NCI-H2081 treated with DMSO at 0.1 percent for 48 hours (cell line): ENCODE measurements at regions not wholly inside any gene's neighbourhood (a gene's known extent, or its start where the extent isn't known, plus 50 kb on each side); places are given as distances from the start of the nearest gene placed in this dataset.
"Not testable (repeated sequence)": the region's sequence is repeated elsewhere in the genome, so short reads cannot be mapped to it uniquely, and the experiment has no call there.

Source experiments
- DNase-seq: peaks from one replicate; lab custom pipeline; 2025; lab: John Stamatoyannopoulos, UW

- DNase-seq: no peak
Measured at GRCh38 chr4:145295547-145295946, 115.2 kb upstream of the OTUD4 start.

DNA sequence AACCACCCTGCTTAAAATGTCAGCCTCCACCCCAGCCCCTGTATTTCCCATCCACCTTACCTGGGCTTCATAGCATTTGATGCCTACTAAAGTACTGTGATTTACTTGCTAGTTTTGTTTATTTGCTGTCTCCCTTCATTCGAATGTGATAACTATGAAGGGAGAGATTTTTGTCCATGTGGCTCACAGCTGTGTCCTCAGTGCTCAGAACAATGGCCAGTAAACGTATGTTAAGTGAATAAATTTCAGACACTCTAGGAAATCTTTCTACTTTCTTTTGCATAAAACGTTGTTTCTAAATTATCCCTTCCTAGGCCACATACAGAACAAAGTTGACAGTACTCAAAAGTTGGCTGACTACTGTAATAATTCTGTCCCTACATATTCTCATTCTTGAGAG, 114.7 kb upstream of the OTUD4 start:
- no peak for DNase-seq

GRCh38 chr4:145293658-145294057, 113.3 kb upstream of the OTUD4 start:
- no peak for DNase-seq

- DNase-seq: no peak
Measured at GRCh38 chr4:145290955-145291354, 110.6 kb upstream of the OTUD4 start.

GRCh38 chr4:145289403-145290076, 109.2 kb upstream of the OTUD4 start:
- DNase-seq: no peak

- DNase-seq: no peak
Measured at GRCh38 chr4:145287351-145287750, 107.0 kb upstream of the OTUD4 start.

GRCh38 chr4:145285928-145286327, 105.5 kb upstream of the OTUD4 start:
- no peak for DNase-seq

- no peak for DNase-seq
Measured at GRCh38 chr4:145283909-145284308, 103.5 kb upstream of the OTUD4 start.

GRCh38 chr4:145281951-145282350, 101.6 kb upstream of the OTUD4 start:
- no peak for DNase-seq

DNA sequence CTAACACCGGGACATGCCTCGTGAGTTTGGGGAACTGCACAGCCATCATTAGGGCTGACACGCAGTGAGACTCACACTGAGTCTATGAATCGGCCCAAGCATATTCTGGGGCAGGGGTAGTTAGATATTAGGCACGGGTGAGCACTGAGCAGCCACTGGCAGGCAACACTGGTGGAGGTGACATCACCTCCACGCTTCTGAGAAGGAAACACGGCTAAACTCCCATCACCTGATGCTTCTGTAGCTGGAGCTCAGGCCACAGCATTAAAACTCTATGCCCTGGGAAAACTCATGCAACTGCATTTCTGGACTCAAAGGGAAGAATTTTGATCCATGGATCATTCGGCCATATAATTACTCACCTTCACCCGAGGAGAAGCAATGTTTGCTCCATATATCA, 100.8 kb upstream of the OTUD4 start:
- DNase-seq: no peak

DNA sequence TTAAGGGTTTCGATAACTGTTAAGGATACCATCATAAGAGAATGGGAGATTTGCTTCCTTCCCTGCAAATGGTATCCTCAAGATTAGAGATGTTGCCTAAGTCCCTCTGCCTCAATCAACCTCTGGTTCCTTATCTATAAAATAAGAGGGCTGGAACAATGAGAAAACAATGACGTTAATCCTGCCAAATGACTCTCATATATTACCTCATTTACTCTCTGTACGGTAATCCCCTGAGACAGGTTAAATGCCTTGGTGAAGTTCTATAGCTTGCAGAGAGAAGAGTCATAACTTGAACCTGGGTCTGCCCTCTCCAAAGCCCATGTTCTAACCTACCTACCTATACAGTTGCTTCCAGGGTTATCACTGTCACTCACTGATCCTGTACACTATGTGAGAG, 100.2 kb upstream of the OTUD4 start:
- DNase-seq: no peak

DNA sequence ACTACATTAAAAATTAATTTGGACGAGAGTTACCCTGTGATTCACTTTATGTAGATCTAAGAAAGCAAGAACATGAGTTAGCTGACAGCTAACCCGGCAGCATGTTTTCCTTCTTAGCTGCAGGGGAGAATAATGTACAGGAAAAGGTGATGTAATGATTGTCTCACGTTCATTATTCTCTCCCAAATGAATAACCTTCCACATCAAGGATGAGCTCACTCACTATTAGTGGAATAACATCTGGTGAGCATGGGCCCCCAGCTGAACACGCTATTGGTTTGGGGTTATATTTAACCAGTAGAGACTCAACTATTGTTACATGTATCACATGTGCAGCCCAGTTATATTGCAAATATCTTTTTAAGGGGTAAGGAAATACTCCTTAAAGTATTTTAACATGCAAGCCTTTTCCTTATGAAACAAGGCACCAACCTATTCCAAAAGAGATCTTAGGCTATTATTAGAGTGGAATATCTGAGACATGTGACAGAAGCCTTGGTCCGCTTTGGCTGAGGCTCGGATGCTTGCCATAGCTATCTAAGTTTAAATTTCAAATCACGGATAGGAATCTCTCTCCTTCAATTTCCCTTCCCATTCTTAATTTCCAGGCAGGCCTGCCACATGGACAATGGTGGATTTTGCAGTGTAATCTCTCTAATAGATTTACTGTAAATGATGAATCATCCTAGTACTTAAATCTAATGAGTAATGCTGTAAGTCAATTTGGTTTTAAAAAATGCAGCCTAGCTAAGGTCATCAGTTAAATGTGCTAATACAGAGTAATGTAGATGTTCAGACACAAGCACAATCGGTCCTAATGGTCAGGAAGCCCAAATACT, 99.0 kb upstream of the OTUD4 start:
- no peak for DNase-seq

DNA sequence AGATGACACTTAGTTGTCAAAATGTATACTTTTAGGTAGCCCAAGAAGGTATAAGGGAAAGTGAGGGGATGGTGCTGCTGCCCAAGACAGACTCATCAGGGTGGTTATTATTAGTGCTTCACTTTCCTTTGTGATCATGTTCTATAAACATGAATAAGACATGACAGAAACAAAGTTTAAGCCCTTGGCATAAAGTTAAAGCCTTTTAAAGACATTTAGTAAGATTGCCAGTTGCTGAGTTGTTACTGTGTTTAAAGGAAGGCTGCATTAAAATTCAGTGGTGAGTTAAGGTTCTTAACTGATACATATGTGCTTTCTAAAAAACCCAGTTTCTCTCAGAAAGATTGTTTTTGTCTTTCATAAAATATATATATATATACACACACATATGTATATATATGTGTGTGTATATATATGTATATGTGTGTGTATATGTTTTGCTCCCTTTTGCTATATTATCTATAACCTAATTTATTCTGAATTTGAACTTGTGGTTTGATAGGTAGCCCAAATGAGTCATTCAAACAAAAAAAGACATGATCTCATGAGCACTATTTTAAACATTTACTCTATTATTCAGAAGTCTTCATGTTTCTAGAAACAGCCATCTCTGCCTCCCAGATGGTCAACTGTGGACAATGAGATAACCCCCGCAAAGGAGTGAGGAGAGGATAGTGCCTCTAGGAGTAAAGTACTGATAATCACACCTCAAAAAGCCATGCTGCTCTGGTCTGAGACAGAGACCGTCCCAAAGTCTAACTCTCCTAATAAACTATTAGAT, 98.1 kb upstream of the OTUD4 start:
- no peak for DNase-seq

DNA sequence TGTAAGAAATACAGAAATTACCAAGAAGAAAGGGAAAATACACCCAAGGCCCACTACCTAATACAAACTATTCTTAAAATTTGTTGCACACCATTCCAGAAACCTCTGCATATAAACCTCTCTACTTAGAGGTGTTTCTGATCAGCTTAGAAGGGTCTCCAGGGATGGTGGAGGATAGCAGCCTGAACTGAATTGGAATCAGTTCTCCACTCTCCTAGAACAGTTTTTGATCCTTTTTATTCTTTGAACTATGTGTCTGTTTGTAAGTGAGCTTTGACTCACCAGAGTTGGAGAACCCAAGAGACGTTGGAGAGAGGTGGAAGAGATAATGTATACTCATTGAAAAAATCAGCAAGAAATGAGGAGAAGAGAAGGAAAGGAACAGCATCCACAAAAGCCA, 96.6 kb upstream of the OTUD4 start:
- DNase-seq: no peak

DNA sequence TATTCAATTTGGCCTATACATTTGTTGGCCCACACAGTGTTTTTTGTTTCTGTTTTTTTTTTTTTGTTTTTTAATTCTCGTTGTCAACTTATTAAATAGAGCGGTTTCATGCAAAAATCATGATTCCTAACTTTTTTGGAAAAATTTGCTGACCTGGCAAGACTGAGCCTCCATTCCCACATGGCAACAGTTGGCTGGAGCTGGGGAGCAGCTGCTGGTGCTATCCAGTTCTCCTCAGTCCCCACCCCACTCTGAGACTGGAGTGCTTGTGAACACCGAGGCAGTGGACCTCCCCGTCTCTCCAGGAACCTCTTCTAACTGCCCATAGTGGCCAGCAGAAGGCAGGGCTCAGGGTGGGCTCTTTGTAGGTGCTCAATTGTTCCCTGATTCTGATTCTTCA, 95.7 kb upstream of the OTUD4 start:
- DNase-seq: no peak

DNA sequence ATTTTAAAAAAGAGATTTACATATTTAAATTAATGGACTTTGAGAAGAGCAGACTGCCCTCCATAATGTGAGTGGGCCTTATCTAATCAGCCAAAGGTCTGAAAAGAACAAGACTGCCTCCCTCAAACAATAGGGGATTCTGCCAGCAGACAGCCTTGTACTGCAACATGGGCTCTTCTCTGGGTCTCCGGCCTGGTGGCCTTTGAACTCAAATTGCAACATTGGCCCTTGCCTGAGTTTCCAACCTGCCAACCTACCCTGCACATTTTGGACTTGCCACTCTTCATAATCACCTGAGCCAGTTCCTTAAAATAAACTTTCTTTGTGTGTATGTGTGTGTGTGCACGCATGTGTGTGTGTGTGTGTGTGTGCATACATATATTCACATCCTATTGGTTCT, 90.8 kb upstream of the OTUD4 start:
- DNase-seq: no peak

DNA sequence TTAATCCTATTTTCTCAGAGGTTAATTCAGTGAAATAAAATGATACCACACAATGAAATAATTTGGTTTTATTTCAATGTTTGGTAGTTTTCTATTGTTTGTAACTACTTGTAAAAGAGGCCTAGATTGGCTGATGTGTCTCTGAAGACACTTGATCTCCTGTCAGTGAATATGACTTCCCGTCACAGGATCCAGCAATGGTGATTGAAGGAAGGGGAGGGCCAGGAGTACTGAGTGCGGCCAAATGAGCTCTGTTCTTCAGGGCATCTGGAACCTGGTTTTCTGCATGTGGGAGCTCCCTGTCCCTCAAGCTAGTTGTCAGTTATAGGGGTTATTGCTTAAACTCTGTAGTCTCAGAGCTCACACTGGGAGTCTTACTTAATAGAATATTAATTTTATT, 86.5 kb upstream of the OTUD4 start:
- DNase-seq: no peak

GRCh38 chr4:145260091-145260490, 79.7 kb upstream of the OTUD4 start:
- no peak for DNase-seq

DNA sequence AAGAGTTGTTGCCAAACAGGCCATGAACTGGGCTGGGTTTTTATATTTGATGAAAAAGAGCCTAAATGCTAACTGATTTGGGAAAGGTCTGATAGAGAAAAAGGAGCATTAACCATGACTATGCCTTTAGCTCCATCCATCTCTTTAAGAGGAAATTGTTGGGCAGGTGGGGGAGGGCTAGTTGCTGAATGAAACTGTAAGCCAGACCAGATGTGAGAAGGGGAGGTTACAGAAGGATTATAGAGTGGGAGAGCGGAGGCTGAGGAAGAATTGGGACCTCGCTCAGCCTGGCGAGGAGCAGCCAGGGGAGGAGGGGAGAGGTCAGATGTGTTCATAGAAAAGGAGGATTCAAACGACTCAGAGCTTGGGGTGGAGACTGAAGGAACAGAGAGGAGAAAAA, 74.9 kb upstream of the OTUD4 start:
- DNase-seq: not testable (repeated sequence)

DNA sequence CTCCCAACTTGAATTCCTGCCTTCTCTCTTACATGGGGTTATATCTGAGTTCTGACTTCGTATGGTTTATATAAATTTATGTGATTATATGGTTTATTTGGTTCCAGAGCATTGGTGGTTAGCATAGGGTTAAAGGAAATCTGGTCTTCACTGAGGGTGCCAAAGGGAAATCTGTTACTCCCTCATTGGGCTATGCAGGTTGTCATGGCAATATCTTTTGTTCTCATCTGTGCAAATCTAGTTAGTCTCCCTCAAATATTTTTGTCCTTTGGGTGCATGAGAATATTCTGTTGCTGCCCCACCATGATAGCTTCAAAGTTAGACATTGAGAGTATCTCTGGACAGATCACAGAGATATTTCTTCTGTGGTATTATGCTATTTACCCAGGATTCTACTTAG, 71.8 kb upstream of the OTUD4 start:
- no peak for DNase-seq

- DNase-seq: no peak
Measured at GRCh38 chr4:145251391-145251790, 71.0 kb upstream of the OTUD4 start.

DNA sequence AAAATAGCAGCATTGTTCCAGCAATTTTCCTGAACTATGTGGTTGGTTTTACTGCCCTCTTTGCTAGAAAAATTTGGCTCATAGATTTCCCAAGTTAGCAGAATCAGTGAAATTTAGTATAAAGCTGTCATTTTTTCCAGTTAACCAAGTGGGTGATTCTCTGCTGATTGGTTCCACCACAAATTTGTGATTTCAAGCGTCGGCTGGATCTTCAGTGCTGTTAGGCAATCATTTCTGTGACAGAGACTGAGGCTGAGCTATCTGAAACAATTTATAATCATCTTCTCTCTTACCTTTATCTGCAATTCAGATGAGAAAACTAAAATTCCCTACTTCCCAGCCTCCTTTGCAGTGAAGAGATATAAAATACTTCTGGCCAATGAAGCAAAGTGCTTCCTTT, 68.6 kb upstream of the OTUD4 start:
- no peak for DNase-seq

DNA sequence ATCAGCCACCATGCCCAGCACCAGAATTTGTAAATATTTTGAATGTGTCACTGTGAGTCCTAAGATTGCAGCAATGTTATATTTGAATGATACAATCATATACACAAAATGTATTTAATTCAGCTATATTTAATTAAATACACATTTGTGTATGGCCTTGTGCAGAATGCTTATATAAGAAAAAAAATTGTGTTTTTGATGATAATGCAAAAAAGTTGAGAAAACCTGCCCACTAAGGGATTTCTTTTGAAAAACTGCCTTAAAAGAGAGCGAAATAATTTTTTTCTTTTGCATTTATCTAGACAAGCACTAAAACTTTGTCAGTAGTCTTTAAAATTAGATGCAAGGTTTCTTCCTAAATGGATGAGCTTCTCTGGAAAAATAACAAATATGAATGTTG, 68.1 kb upstream of the OTUD4 start:
- no peak for DNase-seq
